SU-DHL-6 (cell line): ENCODE measurements at regions not wholly inside any gene's neighbourhood (a gene's known extent, or its start where the extent isn't known, plus 50 kb on each side); places are given as distances from the start of the nearest gene placed in this dataset.

Experiments
- EZH2phosphoT487 ChIP-seq: fragments of 200-600 bp; sonication (generic), shearing (Covaris generic); conservative IDR thresholded peaks from 2 replicates; pipeline ENCODE4 v1.6.1; 2018; ENCODE audit warnings: mild to moderate bottlenecking, antibody characterized with exemption, low read length, moderate library complexity, mixed read lengths
- TF ChIP-seq, protein P1 (sequence below): fragments of 200-600 bp; sonication (generic); IDR thresholded peaks from one replicate; pipeline ENCODE4 v1.5.1; 2017; ENCODE audit warnings: antibody characterized with exemption, mild to moderate bottlenecking, low read length, moderate library complexity; ENCODE audit not compliant: insufficient read depth, poor library complexity, severe bottlenecking

DNA sequence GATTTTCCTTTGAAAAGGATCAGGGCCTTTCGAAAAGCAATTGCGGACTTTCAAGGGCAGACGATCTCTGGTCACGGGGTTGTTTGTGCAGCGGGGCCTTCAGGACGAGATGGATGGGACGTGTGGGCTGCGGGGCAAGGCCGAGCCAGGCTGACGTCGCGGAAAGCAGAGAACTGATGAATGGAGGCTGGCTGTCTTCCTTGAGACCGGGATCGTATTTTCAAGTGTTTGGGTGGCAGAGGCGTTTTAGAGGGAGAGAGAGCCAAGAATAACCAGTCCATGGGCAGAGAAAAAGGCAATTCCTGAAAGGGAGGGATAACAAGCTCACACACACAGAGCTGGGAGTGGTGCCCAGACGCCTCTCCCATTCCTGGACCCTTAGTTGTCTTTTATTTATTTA is 138.9 kb upstream of the USP29 start:
- TF ChIP-seq, protein P1, sequence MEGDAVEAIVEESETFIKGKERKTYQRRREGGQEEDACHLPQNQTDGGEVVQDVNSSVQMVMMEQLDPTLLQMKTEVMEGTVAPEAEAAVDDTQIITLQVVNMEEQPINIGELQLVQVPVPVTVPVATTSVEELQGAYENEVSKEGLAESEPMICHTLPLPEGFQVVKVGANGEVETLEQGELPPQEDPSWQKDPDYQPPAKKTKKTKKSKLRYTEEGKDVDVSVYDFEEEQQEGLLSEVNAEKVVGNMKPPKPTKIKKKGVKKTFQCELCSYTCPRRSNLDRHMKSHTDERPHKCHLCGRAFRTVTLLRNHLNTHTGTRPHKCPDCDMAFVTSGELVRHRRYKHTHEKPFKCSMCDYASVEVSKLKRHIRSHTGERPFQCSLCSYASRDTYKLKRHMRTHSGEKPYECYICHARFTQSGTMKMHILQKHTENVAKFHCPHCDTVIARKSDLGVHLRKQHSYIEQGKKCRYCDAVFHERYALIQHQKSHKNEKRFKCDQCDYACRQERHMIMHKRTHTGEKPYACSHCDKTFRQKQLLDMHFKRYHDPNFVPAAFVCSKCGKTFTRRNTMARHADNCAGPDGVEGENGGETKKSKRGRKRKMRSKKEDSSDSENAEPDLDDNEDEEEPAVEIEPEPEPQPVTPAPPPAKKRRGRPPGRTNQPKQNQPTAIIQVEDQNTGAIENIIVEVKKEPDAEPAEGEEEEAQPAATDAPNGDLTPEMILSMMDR = no peak
- TF ChIP-seq EZH2phosphoT487 = no peak
